H9 (cell line): ENCODE measurements at regions not wholly inside any gene's neighbourhood (a gene's known extent, or its start where the extent isn't known, plus 50 kb on each side); places are given as distances from the start of the nearest gene placed in this dataset.

Experiments
- DNase-seq: peaks from one replicate; pipeline ENCODE4 v3.0.0-alpha.2; 2017
- H2AFZ ChIP-seq: one replicate; pipeline ENCODE4 v1.6.1; 2013; ENCODE audit warnings: mild to moderate bottlenecking, low read length, control low read depth, moderate library complexity
- H2AK5ac ChIP-seq: 2 replicates; pipeline ENCODE4 v1.6.1; 2013; ENCODE audit warnings: low read length, control low read depth, mixed read lengths; ENCODE audit not compliant: insufficient read length
- H2BK120ac ChIP-seq: one replicate; pipeline ENCODE4 v1.6.1; 2013; ENCODE audit warnings: low read depth, mild to moderate bottlenecking, low read length, control low read depth, inconsistent platforms; ENCODE audit not compliant: poor library complexity, severe bottlenecking
- H2BK12ac ChIP-seq: 2 replicates; pipeline ENCODE4 v1.6.1; 2013; ENCODE audit warnings: low read length, control low read depth, mixed read lengths, low read depth; ENCODE audit not compliant: insufficient read length
- H2BK15ac ChIP-seq: 2 replicates; pipeline ENCODE4 v1.6.1; 2013; ENCODE audit warnings: low read depth, low read length, control low read depth
- H2BK20ac ChIP-seq: one replicate; pipeline ENCODE4 v1.6.1; 2013; ENCODE audit warnings: low read depth, mild to moderate bottlenecking, low read length, control low read depth, inconsistent platforms; ENCODE audit not compliant: poor library complexity, severe bottlenecking
- H2BK5ac ChIP-seq: 2 replicates; pipeline ENCODE4 v1.6.1; 2013; ENCODE audit warnings: low read length, control low read depth, mixed read lengths; ENCODE audit not compliant: insufficient read length
- H3K14ac ChIP-seq: 2 replicates; pipeline ENCODE4 v1.6.1; 2013; ENCODE audit warnings: low read length, control low read depth; ENCODE audit not compliant: insufficient read depth
- H3K18ac ChIP-seq: 2 replicates; pipeline ENCODE4 v1.6.1; 2013; ENCODE audit warnings: low read depth, mild to moderate bottlenecking, mixed read lengths, low read length, control low read depth; ENCODE audit not compliant: insufficient read length
- H3K23ac ChIP-seq: 2 replicates; pipeline ENCODE4 v1.6.1; 2013; ENCODE audit warnings: low read length, control low read depth, mixed read lengths, low read depth; ENCODE audit not compliant: insufficient read length
- H3K23me2 ChIP-seq: 2 replicates; pipeline ENCODE4 v1.6.1; 2013; ENCODE audit warnings: low read depth, mild to moderate bottlenecking, mixed read lengths, low read length, control low read depth; ENCODE audit not compliant: insufficient read length, poor library complexity, severe bottlenecking
- H3K27ac ChIP-seq: 2 replicates; pipeline ENCODE4 v1.5.1; 2013; ENCODE audit warnings: low read length, control low read depth, mixed read lengths, low read depth; ENCODE audit not compliant: insufficient read length
- H3K27me3 ChIP-seq: 2 replicates; pipeline ENCODE4 v1.6.1; 2013; ENCODE audit warnings: low read length, control low read depth, inconsistent platforms; ENCODE audit not compliant: insufficient read depth
- H3K4ac ChIP-seq: 2 replicates; pipeline ENCODE4 v1.6.1; 2013; ENCODE audit warnings: low read depth, mild to moderate bottlenecking, control low read depth, inconsistent platforms, low read length, moderate library complexity
- H3K4me1 ChIP-seq: 2 replicates; pipeline ENCODE4 v1.6.1; 2013; ENCODE audit warnings: low read length, control low read depth, inconsistent platforms; ENCODE audit not compliant: insufficient read depth
- H3K4me2 ChIP-seq: 2 replicates; pipeline ENCODE4 v1.6.1; 2013; ENCODE audit warnings: low read length, control low read depth, mixed read lengths; ENCODE audit not compliant: insufficient read length, insufficient read depth
- H3K56ac ChIP-seq: 2 replicates; pipeline ENCODE4 v1.6.1; 2013; ENCODE audit warnings: low read depth, mild to moderate bottlenecking, mixed read lengths, low read length, control low read depth; ENCODE audit not compliant: insufficient read length
- H3K79me1 ChIP-seq: 2 replicates; pipeline ENCODE4 v1.6.1; 2013; ENCODE audit warnings: low read depth, mild to moderate bottlenecking, moderate library complexity, low read length, control low read depth, inconsistent platforms; ENCODE audit not compliant: insufficient read depth, poor library complexity, severe bottlenecking
- H3K79me2 ChIP-seq: 2 replicates; pipeline ENCODE4 v1.6.1; 2013; ENCODE audit warnings: low read length, control low read depth, inconsistent platforms; ENCODE audit not compliant: insufficient read depth
- H3K9ac ChIP-seq: 2 replicates; pipeline ENCODE4 v1.6.1; 2013; ENCODE audit warnings: low read length, control low read depth, mixed read lengths; ENCODE audit not compliant: insufficient read length; ENCODE audit errors: extremely low read depth
- H3K9me3 ChIP-seq: one replicate; pipeline ENCODE4 v1.6.1; 2013; ENCODE audit warnings: low read depth, low read length, inconsistent platforms; ENCODE audit not compliant: control insufficient read depth
- H3T11ph ChIP-seq: one replicate; pipeline ENCODE4 v1.6.1; 2013; ENCODE audit warnings: mild to moderate bottlenecking, low read length, control low read depth, inconsistent platforms
- H4K20me1 ChIP-seq: one replicate; pipeline ENCODE4 v1.6.1; 2013; ENCODE audit not compliant: control insufficient read depth, insufficient read length, insufficient read depth
- H4K5ac ChIP-seq: 2 replicates; pipeline ENCODE4 v1.6.1; 2013; ENCODE audit warnings: low read depth, mild to moderate bottlenecking, mixed read lengths, low read length, control low read depth; ENCODE audit not compliant: insufficient read length
- H4K8ac ChIP-seq: replicated peaks from 2 replicates; pipeline ENCODE4 v1.6.1; 2013; ENCODE audit warnings: low read length, control low read depth, mixed read lengths, low read depth; ENCODE audit not compliant: insufficient read length
- H4K91ac ChIP-seq: 2 replicates; pipeline ENCODE4 v1.6.1; 2013; ENCODE audit warnings: low read depth, mild to moderate bottlenecking, moderate library complexity, mixed read lengths, low read length, control low read depth; ENCODE audit not compliant: insufficient read length
- H3K27ac Mint-ChIP-seq, 3 experiments: 2 replicates in 2 of 3; 3 replicates in 1 of 3; pipeline ENCODE4 v1.8.0; 2020 to 2021; ENCODE audit warnings: mixed read lengths in 3 of 3, mild to moderate bottlenecking in 1 of 3, moderate library complexity in 1 of 3
- H3K27me3 Mint-ChIP-seq: 2 replicates; pipeline ENCODE4 v1.8.0; 2021; ENCODE audit warnings: low read depth, mild to moderate bottlenecking, moderate library complexity, mixed read lengths
- H3K36me3 Mint-ChIP-seq, 3 experiments: 2 replicates in 2 of 3; 3 replicates in 1 of 3; pipeline ENCODE4 v1.8.0; 2020 to 2021; ENCODE audit warnings: low read depth in 3 of 3, mixed read lengths in 3 of 3; ENCODE audit not compliant: insufficient read depth in 1 of 3
- H3K4me1 Mint-ChIP-seq, 2 experiments: 2 replicates each; pipeline ENCODE4 v1.8.0; 2020; ENCODE audit warnings: mixed read lengths in 2 of 2
- H3K4me3 Mint-ChIP-seq, 2 experiments: 2 replicates in 1 of 2; 3 replicates in 1 of 2; pipeline ENCODE4 v1.8.0; 2020 to 2021; ENCODE audit warnings: mild to moderate bottlenecking in 2 of 2, mixed read lengths in 2 of 2, moderate library complexity in 1 of 2
- H3K9me3 Mint-ChIP-seq, 2 experiments: 2 replicates in 1 of 2; 3 replicates in 1 of 2; pipeline ENCODE4 v1.8.0; 2020; ENCODE audit warnings: mild to moderate bottlenecking in 2 of 2, mixed read lengths in 2 of 2, moderate library complexity in 1 of 2
- WGBS: extraction: QIAGEN DNeasy Blood & Tissue Kit; methylation state at CpG from one replicate; pipeline ENCODE4 v1.1.7; 2013; ENCODE audit warnings: missing lambda C conversion rate, low lambda C conversion rate, mixed read lengths; ENCODE audit not compliant: insufficient read length; ENCODE audit errors: extremely low coverage; 5-methylcytosine and 5-hydroxymethylcytosine counted together
- TF ChIP-seq, protein P1 (sequence below): fragments of 200-600 bp; sonication (generic); conservative IDR thresholded peaks from 3 replicates; pipeline ENCODE4 v1.8.0; 2021; ENCODE audit warnings: antibody characterized with exemption, mild to moderate bottlenecking

DNA sequence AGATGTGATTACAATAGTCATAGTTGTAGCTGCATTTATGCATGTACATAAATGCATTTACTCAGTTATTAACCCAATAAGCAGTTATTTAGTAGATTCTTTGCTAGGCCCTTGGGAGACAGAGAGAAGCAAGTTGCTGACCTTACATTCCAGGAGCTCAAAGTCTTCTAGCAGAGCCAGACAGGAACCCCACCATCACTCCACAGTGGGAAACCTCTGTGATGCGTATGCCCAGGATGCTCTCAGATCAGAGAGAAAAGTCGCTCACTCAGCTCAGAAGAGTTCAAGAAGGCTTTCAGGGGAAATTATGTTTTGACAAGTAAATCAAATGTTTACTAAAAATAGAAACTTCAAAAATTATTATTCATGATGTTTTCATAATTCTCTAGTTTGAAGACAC lies 146.3 kb upstream of the EXOC2 start:
- H2AK5ac ChIP-seq = no peak overlapping the region
- no CpG with 5 or more reads among the region's 2 CpGs for WGBS
- H2BK20ac ChIP-seq = no peak overlapping the region
- Mint-ChIP-seq H3K27me3 (no peaks in the 10 kb centered on the region), H3K36me3 (peaks cover 9 to 16% (median 16%) of the 10 kb centered on the region in 3 experiments), H3K4me1 (peaks cover 16 to 19% of the 10 kb centered on the region in 2 experiments), H3K27ac (no peak overlapping the region), H3K9me3 (peaks cover 18 to 21% of the 10 kb centered on the region in 2 experiments), H3K4me3 (no peak overlapping the region)
- H2AFZ ChIP-seq = no peak overlapping the region
- H3K4ac ChIP-seq = no peak overlapping the region
- H3K9ac ChIP-seq = no peak overlapping the region
- H3K23me2 ChIP-seq = no peaks in the 10 kb centered on the region
- no peak overlapping the region for H2BK5ac ChIP-seq
- H3K56ac ChIP-seq = no peak overlapping the region
- H4K91ac ChIP-seq = no peak overlapping the region
- H2BK12ac ChIP-seq = no peak overlapping the region
- H3K9me3 ChIP-seq = peaks cover 7% of the 10 kb centered on the region
- no peak overlapping the region for H4K8ac ChIP-seq
- no peaks in the 10 kb centered on the region for H3K79me2 ChIP-seq
- H3K27ac ChIP-seq = no peak overlapping the region
- H3K18ac ChIP-seq = no peak overlapping the region
- no peak overlapping the region for H4K5ac ChIP-seq
- TF ChIP-seq, protein P1, sequence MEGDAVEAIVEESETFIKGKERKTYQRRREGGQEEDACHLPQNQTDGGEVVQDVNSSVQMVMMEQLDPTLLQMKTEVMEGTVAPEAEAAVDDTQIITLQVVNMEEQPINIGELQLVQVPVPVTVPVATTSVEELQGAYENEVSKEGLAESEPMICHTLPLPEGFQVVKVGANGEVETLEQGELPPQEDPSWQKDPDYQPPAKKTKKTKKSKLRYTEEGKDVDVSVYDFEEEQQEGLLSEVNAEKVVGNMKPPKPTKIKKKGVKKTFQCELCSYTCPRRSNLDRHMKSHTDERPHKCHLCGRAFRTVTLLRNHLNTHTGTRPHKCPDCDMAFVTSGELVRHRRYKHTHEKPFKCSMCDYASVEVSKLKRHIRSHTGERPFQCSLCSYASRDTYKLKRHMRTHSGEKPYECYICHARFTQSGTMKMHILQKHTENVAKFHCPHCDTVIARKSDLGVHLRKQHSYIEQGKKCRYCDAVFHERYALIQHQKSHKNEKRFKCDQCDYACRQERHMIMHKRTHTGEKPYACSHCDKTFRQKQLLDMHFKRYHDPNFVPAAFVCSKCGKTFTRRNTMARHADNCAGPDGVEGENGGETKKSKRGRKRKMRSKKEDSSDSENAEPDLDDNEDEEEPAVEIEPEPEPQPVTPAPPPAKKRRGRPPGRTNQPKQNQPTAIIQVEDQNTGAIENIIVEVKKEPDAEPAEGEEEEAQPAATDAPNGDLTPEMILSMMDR = no peak
- H3K14ac ChIP-seq = no peak overlapping the region
- H3K4me2 ChIP-seq = no peak overlapping the region
- no peak overlapping the region for H2BK120ac ChIP-seq
- H3T11ph ChIP-seq = no peak overlapping the region
- no peaks in the 10 kb centered on the region for H3K27me3 ChIP-seq
- no peak overlapping the region for H3K23ac ChIP-seq
- no peak overlapping the region for H2BK15ac ChIP-seq
- H4K20me1 ChIP-seq = no peaks in the 10 kb centered on the region
- no peaks in the 10 kb centered on the region; the same call in 1 of the 2 replicates for H3K4me1 ChIP-seq
- no peaks in the 10 kb centered on the region for H3K79me1 ChIP-seq
- no peak for DNase-seq
